Stromal cell of bone marrow (primary cell): ENCODE measurements at regions not wholly inside any gene's neighbourhood (a gene's known extent, or its start where the extent isn't known, plus 50 kb on each side); places are given as distances from the start of the nearest gene placed in this dataset.
"Not testable (repeated sequence)": the region's sequence is repeated elsewhere in the genome, so short reads cannot be mapped to it uniquely, and the experiment has no call there.

Source experiments
- DNase-seq: peaks from one replicate; pipeline ENCODE4 v3.0.0-alpha.2; 2012; ENCODE audit warnings: low read depth

- no peak for DNase-seq
Measured at GRCh38 chr5:163789870-163790269, 284.5 kb downstream of the MAT2B start.

DNA sequence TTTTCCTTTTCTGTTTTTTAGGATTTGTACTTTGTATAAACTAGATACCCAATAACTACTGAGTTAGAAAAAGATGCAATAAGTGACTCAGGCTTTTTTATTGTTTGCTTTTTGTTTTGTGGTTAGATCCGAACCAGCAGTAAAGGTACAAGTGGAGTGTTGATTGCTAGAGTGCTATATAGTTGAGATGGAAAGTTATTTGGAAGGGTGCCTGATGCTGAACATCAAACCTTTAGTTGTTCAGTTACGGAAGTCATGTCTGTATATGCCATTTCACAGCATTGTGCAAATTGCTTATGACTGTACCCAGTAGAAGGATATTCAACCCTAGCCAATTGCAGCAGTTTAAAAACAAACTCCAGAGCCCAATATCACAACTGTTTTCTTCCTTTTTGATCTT lies 285.1 kb downstream of the MAT2B start:
- no peak for DNase-seq

DNA sequence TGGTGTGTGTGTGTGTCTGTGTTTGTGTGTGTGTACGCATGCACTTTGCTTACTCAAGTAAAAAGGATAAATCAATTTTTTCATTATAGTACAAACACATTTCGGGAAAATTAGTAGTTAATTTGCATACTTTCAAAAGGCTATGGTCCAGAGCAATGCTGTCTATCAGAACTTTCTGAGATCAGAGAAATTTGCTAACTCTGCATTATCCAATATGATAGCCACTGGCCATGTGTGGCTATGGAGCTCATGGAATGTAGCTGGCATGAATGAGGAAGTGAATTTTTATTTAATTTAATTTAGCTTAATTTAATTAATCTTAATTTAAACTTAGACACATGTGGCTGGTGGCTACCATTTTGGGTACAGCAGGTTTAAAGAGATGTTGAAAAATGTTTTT lies 289.6 kb downstream of the MAT2B start:
- DNase-seq, result no peak

- DNase-seq, result peak; percentile 20
Measured at GRCh38 chr5:163807781-163808180, 302.4 kb downstream of the MAT2B start.

DNA sequence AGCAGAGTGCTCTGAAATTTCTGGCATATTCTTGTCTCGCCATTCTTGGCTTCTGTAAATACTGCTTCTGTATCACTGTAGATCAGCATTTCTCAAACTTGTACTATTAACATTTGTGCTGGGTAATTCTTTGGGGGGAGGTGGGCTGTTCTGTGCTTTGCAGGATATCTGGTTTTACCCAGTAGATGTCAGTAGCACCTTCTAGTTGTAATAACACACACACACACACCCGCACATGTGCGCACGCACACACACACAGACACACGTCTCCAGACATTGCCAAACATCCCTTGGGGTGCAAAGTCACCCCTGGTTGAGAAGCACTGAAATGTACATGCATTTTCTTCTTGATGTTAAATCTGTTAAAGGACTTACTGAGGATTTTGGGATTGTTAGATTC lies 304.1 kb downstream of the MAT2B start:
- no peak for DNase-seq

DNA sequence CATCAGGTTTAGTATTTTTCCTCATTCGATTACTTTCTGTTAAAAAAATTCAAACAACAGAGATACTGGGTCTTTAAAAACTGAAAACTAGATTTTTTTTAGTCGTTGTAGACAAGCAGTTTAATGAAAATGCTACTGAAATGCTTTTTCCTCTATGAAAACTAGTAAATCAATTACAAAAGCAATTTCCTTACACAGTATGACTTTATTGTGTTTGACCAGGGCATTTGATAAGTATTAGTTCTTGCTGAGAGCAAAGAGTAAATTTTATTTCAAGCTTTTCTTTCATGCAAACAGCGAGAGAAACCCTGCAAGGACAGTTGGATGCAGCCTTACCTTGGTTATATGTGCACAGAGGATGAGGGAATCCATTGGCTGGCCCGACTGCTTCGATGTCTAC lies 308.5 kb downstream of the MAT2B start:
- DNase-seq, result no peak

DNA sequence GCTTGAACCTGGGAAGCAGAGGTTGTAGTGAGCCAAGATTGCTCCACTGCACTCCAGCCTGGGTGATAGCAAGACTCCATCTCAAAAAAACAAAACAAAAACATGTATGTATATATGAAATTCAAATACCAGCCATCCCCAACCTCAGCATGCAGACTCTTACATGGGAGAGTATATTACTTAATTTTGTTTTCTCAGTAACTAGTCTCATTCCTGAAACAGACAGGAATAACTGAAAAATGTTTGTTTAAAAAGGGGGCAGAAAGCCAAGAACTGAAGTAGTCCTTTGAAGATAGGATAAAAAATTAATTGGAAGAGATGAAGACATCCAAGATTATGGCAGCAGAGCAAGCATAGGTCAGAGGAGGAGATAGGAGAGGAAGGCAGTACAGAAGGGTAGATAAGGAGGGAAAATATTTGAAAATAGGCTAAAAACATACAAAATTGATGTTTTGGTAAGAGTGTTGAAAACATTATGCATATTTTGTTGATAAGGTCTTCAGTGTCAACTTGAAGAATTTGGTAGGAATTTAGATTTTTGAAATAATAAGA lies 309.9 kb downstream of the MAT2B start:
- DNase-seq, result no peak

DNA sequence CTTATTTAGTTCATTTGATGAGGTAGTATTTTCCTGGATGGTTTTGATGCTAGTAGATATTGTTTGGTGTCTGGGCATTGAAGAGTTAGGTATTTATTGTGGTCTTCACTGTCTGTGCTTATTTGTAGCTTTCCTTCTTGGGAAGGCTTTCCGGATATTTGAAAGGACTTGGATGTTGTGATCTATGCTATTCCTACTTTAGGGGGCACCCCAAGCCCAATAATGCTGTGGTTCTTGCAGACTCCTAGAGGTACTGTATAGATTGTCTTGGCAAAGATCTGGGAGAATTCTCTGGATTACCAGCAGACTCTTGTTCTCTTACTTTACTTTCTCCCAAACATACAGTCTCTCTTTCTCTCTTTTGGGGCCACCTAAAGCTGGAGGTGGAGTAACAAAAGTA lies 315.7 kb downstream of the MAT2B start:
- no peak for DNase-seq

- DNase-seq, result no peak
Measured at GRCh38 chr5:163822548-163822947, 317.1 kb downstream of the MAT2B start.

GRCh38 chr5:163825661-163826060 lies 320.2 kb downstream of the MAT2B start:
- no peak for DNase-seq

DNA sequence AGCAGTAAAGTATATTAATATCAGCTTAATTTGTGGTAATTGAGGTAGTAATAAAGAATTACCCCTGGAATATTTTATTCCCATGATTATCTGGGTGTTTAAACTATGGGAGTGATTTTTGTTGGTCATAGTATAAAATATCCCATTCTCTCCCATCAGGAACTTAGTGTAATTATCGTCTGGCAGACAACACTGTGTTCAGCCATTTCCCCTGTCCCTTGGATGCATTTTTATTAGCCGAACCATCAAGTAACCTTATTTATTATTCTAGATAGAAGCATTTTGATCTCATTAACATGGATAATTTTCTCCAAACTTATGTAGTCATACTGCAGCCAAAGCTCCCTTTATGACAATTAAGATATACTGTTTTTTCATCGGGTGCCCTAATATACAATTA lies 320.8 kb downstream of the MAT2B start:
- no peak for DNase-seq

DNA sequence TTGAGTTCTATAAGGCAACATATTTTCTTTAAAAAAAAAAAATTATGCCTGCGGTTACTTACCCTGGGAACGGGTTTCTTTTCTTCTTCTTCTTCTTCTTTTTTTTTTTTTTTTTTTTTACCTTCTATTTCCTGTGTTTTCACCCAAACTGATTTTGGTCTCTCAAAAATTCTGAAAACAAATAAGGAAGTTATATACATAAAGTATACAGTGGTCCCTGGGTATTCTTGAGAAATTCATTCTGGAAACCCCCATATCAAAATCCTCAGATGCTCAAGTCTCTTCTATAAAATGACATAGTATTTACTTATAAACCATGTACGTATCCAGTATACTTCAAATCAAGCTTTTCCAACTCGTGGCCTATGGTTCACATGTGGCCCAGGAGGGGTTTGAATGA lies 326.7 kb downstream of the MAT2B start:
- DNase-seq, result no peak

GRCh38 chr5:163838738-163839137 lies 333.3 kb downstream of the MAT2B start:
- DNase-seq, result peak; percentile 6

- DNase-seq, result peak; percentile 10
Measured at GRCh38 chr5:163846512-163846911, 341.1 kb downstream of the MAT2B start.

DNA sequence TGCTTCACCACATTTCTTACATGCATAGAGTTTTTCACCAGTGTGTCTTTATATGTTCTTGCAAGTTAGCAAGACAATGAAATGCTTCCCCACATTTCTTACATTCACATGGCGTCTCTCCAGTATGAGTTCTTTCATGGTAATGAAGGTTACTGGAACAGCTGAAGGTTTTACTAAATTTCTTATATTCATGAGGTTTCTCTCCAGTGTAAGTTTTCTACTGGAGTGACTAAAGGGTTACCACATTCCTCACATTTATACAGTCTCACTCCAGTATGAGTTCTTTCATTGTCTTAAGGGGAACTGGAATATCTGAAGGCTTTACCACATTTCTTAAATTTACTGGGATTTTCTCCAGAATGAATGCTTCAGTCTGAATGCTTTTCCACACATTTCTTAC lies 350.3 kb downstream of the MAT2B start:
- no peak for DNase-seq

GRCh38 chr5:163861670-163862069 lies 356.3 kb downstream of the MAT2B start:
- no peak for DNase-seq

DNA sequence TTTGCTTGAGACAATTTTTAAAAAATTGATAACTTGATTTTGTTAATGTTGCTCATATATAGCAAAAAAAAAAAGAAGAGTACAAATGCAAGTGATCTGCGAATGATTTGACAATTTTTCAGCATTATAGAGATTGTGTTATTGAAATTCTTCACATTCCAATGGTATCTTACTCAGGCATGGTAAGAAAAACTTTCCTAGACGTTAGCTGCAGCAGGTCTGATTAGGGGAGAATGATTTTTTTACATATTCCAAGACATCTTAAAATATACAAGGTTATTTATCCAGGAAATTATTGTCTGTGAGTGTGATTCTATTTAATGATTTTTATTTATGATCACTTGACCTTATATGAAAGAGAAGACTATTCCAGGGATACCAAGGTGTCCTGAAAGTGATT lies 361.9 kb downstream of the MAT2B start:
- DNase-seq, result no peak

DNA sequence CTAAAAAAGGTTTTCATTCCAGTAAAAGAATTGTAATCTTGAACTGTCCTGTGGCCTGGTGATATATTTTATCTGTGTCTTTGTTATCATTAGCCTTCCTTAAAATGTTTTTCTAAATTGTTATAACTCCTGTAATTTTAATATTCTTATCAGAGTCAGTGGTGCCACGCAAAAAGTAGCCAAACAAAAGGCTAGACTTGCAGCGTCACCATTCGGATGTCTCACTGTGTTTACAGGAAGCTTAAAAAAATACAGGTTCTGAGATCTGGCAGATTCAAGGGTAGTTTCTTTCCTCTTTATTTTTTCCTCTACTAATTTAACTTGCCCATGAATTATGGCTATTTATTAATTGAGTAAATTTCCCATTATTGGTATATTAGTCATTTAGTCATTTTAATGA lies 362.3 kb downstream of the MAT2B start:
- no peak for DNase-seq

DNA sequence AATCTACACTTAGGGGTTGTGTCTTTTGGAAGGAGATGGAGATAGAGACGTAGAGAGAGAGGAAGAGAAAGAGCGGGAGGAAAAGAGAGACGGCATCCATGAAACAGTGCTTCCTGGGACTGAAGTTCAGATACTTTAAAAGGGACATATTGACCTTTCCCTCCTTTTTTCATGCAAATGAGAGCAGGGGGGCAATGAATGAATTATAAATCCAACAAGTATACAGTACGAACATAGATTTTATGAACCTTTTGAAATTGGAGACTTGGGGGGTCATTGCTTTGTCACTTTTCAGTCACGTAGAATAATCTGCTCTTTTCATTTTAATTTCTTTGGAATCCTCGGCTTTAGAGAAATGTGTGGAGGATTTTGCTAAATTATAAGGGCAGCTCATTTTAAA lies 364.2 kb downstream of the MAT2B start:
- no peak for DNase-seq

DNA sequence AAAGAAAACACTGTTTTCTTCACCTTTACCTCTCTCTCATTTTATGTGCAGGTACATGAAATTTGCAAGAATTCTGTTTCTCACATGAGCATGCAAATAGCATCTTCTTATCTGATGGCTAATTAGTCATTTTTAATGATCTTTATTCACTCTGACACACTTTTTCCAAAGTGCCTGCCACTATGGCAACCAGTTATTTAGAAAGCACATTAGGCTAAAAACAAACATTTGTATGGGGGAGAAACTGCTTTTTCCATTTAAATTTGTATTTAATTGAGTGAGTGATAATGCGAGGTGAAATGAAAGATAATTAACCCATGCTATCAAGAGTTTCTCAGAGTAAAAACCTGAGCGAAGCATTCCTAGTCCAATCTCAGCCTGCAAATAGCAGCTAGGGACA lies 365.0 kb downstream of the MAT2B start:
- DNase-seq, result no peak

DNA sequence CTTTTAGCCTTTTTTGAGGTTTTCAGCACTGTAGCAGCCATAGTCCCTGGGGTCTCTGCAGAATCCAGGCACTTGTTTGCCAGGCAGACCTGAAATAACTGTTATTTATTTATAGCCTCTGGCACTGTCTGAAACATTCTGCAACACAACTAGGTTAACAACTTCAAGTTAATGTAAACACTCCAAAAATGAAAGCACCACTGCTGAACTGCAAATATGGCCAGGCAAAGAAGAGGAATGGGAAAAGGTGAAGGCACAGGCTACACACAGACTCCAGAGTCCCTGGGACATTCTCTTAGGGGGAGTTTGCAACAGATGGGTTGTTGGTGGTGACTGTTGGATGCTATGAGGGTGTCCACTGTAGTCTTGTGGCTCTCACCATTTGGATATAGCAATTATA lies 369.0 kb downstream of the MAT2B start:
- no peak for DNase-seq

GRCh38 chr5:163874912-163875311 lies 369.5 kb downstream of the MAT2B start:
- not testable (repeated sequence) for DNase-seq

GRCh38 chr5:163877865-163878264 lies 372.4 kb downstream of the MAT2B start:
- DNase-seq, result no peak

- no peak for DNase-seq
Measured at GRCh38 chr5:163878490-163878889, 373.1 kb downstream of the MAT2B start.

GRCh38 chr5:163880302-163880701 lies 374.9 kb downstream of the MAT2B start:
- DNase-seq, result no peak
